OCI-LY1 (cell line): ENCODE measurements at regions not wholly inside any gene's neighbourhood (a gene's known extent, or its start where the extent isn't known, plus 50 kb on each side); places are given as distances from the start of the nearest gene placed in this dataset.

Experiments used
- EZH2 ChIP-seq: fragments of 200-600 bp; sonication (generic), shearing (Covaris generic); IDR thresholded peaks from 2 replicates; pipeline ENCODE4 v1.8.0; 2017; ENCODE audit warnings: borderline replicate concordance, mixed run types, mild to moderate bottlenecking, antibody characterized with exemption, low read length, moderate library complexity, mixed read lengths
- TF ChIP-seq, protein P1 (sequence below): fragments of 200-600 bp; sonication (generic), shearing (Covaris generic); IDR thresholded peaks from 2 replicates; pipeline ENCODE4 v1.5.1; 2017; ENCODE audit warnings: mild to moderate bottlenecking, antibody characterized with exemption, low read length, moderate library complexity, mixed read lengths

DNA sequence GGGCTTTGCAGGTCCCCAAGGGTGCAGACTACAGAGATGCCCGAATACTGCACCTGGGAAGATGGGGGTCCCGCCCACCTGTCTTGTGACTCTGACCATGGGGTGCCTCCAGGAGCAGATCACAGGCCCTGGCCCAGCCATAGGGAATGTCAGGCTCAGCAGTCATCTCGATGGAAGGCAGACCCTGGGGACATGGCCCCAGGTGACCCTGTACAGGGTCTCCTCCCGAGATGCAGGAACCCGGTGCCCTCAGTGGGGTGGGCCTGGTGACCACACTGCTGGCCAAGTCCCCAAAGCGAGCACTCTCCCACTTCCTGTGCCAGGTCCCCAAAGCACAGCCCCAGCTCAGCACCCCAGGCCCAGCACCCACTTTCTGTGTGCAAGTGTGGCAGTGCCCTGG is 903.7 kb upstream of the USP15 start:
- TF ChIP-seq, protein P1, sequence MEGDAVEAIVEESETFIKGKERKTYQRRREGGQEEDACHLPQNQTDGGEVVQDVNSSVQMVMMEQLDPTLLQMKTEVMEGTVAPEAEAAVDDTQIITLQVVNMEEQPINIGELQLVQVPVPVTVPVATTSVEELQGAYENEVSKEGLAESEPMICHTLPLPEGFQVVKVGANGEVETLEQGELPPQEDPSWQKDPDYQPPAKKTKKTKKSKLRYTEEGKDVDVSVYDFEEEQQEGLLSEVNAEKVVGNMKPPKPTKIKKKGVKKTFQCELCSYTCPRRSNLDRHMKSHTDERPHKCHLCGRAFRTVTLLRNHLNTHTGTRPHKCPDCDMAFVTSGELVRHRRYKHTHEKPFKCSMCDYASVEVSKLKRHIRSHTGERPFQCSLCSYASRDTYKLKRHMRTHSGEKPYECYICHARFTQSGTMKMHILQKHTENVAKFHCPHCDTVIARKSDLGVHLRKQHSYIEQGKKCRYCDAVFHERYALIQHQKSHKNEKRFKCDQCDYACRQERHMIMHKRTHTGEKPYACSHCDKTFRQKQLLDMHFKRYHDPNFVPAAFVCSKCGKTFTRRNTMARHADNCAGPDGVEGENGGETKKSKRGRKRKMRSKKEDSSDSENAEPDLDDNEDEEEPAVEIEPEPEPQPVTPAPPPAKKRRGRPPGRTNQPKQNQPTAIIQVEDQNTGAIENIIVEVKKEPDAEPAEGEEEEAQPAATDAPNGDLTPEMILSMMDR, result no peak
- no peak for TF ChIP-seq EZH2
